ENCODE measurements at regions not wholly inside any gene's neighbourhood (a gene's known extent, or its start where the extent isn't known, plus 50 kb on each side); places are given as distances from the start of the nearest gene placed in this dataset.

- TF ChIP-seq YY1 (IDR thresholded peaks at IDR 0.05; ENCODE audit: insufficient read depth, insufficient read length) = no peak
- no peak for TF ChIP-seq ZNF274 (IDR thresholded peaks at IDR 0.05; ENCODE audit: low read depth, low read length)
Observed at GRCh38 chr5:18018472-18018871, 384.2 kb downstream of the TAF11L14 start.

All from NT2/D1 (cell line).